Esophagus squamous epithelium (tissue), 4 donors: ENCODE measurements at regions not wholly inside any gene's neighbourhood (a gene's known extent, or its start where the extent isn't known, plus 50 kb on each side); places are given as distances from the start of the nearest gene placed in this dataset.

Source experiments
- CTCF ChIP-seq, 6 experiments: fragments of 450-650 bp in 4 of 6; fragments of 200-600 bp in 2 of 6; sonication (generic) in 2 of 6; IDR thresholded peaks; one replicate each; pipeline ENCODE4 v1.5.1; 2016 to 2019; ENCODE audit warnings: antibody characterized with exemption in 6 of 6, mild to moderate bottlenecking in 4 of 6, moderate library complexity in 4 of 6
- POLR2A ChIP-seq, 4 donors: fragments of 450-650 bp; IDR thresholded peaks; one replicate each; pipeline ENCODE4 v1.6.1; 2017; ENCODE audit warnings: antibody characterized with exemption in 4 of 4, mild to moderate bottlenecking in 4 of 4, moderate library complexity in 3 of 4

- TF ChIP-seq CTCF (IDR thresholded peaks at IDR 0.05) (no peak), POLR2A (IDR thresholded peaks at IDR 0.05) (no peak)
These were observed 81.1 kb upstream of the CD2AP start for GRCh38 chr6:47396401-47397069.
